GM12865 (cell line): ENCODE measurements at regions not wholly inside any gene's neighbourhood (a gene's known extent, or its start where the extent isn't known, plus 50 kb on each side); places are given as distances from the start of the nearest gene placed in this dataset.

ENCODE experiments used
- DNase-seq: peaks from one replicate; pipeline ENCODE4 v3.0.0; 2010; ENCODE audit warnings: low read depth
- H3K4me3 ChIP-seq: 2 replicates; pipeline ENCODE4 v1.5.1; 2011; ENCODE audit warnings: mild to moderate bottlenecking, low read depth, low read length, control low read depth
- CTCF ChIP-seq: IDR thresholded peaks from 2 replicates; pipeline ENCODE4 v1.5.1; 2011; ENCODE audit warnings: low read length, control low read depth, low read depth, inconsistent platforms; ENCODE audit not compliant: insufficient read depth; ENCODE audit errors: missing control alignments

- TF ChIP-seq CTCF = no peak
- no peak for DNase-seq
- no peak overlapping the region for H3K4me3 ChIP-seq
Measured at GRCh38 chr5:8694545-8694944, 825.6 kb downstream of the MTRR start.

GRCh38 chr5:8695902-8696845 is 827.2 kb downstream of the MTRR start:
- TF ChIP-seq CTCF = no peak
- DNase-seq = no peak
- no peak overlapping the region for H3K4me3 ChIP-seq

DNA sequence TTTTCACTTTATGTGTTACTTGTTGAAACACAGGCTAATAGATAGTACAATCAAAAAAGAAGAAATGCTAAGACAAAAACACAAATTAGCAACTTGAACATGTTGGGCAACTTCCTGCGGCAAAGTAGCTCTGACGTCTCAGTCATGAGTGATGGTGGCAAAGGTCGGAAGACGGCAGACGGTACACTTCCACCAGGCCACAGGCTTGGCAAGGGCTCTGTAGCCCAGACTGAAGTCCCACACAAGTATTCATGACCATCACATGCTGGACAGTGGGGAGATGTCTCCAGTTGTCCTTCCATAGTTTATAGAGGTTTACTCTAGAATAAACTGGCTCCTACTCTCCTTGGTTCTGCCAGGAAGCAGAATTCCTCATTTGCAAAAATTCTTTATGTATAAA is 831.3 kb downstream of the MTRR start:
- no peak for DNase-seq
- H3K4me3 ChIP-seq = no peak overlapping the region
- TF ChIP-seq CTCF = no peak

DNA sequence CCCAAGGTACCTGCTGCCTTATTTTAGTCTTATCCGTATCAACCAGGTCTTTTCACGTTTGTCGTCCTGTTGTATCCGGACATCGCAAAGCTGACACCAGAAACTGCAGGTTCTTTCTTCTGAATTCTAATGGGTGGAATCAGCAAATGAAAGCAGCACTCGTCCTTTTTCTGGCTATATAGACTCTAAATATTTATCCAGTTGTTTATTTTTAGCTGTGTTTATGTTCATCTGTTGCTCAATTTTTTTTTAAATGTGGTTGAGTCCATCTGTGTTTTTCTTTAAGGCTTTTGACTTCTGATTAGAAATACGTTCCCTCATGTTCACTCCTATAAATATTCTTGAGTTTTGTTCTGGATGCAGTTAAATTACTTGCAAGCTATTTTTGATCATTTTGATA is 831.7 kb downstream of the MTRR start:
- TF ChIP-seq CTCF = no peak
- H3K4me3 ChIP-seq = no peak overlapping the region
- DNase-seq = no peak

GRCh38 chr5:8701251-8701650 is 832.3 kb downstream of the MTRR start:
- no peak for TF ChIP-seq CTCF
- no peak overlapping the region for H3K4me3 ChIP-seq
- no peak for DNase-seq

DNA sequence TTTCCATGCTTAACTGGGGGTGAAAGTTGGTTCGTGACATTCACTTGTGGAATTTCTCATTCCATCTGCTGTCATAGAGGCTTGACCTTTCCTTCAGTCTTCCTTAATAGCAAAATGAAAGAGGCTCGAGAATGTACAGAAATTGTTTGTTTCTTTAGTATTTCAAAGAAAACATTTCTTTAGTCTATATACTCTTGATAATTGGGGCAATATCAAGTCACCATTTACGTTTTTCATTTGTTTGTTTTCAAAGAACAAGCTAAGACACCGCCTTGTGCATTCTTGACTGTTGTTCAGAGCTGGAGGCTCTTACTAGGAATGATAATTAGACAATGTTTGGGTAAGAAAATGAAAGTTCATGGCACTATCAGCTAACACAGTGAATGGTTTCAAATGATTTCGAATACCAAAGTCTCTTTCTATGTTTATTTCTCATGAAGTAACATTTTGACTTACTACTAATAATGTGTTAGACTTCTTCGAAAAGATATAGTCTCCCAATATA is 835.4 kb downstream of the SEMA5A start:
- no peak for TF ChIP-seq CTCF
- DNase-seq = no peak
- no peak overlapping the region for H3K4me3 ChIP-seq
